ENCODE measurements at regions not wholly inside any gene's neighbourhood (a gene's known extent, or its start where the extent isn't known, plus 50 kb on each side); places are given as distances from the start of the nearest gene placed in this dataset.
"Not testable (repeated sequence)": the region's sequence is repeated elsewhere in the genome, so short reads cannot be mapped to it uniquely, and the experiment has no call there.

DNA sequence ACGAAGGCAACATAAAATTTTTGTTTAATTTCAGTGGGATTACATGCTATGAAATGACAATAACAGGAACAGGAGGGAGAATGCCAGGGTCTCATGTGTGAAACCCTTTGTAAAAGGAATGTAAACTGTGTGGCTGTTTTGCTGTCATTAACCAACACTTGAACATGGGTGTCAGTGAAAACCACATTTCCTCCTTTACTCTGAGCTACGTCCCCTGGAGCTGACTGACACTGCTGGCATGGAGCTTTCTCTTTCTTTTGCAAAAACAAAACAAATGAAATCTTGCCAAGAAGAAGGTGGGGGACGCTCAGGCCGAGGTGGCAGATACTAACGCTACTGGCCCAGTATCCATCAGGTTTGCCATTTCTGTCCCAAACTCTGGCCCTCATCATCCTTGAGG lies 121.4 kb downstream of the DMRT2 start:
- no peak overlapping the region for H3K27ac Mint-ChIP-seq
- ATAC-seq, result no peak

GRCh38 chr9:1173211-1173610 lies 123.1 kb downstream of the DMRT2 start:
- Mint-ChIP-seq H3K27ac (no peak overlapping the region), H3K36me3 (ENCODE audit: low read depth) (no peaks in the 10 kb centered on the region), H3K4me1 (no peaks in the 10 kb centered on the region), H3K27me3 (no peaks in the 10 kb centered on the region), H3K4me3 (no peak overlapping the region)
- DNase-seq (no peak), ATAC-seq (no peak)
- no peaks in the 10 kb centered on the region for H3K9me3 ChIP-seq (ENCODE audit: control insufficient read depth, low read length, poor library complexity, severe bottlenecking)

More for the DNA sequence above, 121.4 kb downstream of the DMRT2 start:
- Mint-ChIP-seq H3K4me3 (no peak overlapping the region), H3K27me3 (no peaks in the 10 kb centered on the region), H3K36me3 (ENCODE audit: low read depth) (no peaks in the 10 kb centered on the region), H3K4me1 (no peaks in the 10 kb centered on the region)
- no peaks in the 10 kb centered on the region for H3K9me3 ChIP-seq (ENCODE audit: control insufficient read depth, low read length, poor library complexity, severe bottlenecking)
- no peak for DNase-seq

DNA sequence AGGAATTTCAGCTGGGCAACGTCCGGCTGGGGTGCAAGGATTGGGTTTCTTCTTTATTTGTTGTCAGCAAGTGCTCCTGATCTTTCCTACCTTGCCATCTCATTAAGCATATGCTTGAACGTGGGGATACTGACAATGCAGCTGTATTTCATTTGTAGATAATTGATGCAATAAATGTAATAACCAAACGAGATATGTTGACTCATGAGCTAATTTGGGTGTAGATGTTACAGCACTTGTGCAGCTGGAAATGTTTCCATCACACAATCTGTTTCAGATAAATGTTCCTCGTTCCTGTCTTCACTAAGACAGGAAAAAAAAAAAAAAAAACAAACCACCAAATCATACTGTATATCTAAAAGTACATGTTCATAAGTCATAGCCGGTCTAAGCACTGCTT lies 123.8 kb downstream of the DMRT2 start:
- Mint-ChIP-seq H3K27ac (no peak overlapping the region), H3K4me1 (no peaks in the 10 kb centered on the region), H3K4me3 (no peak overlapping the region), H3K27me3 (no peaks in the 10 kb centered on the region), H3K36me3 (ENCODE audit: low read depth) (no peaks in the 10 kb centered on the region)
- DNase-seq (no peak), ATAC-seq (no peak)
- no peaks in the 10 kb centered on the region for H3K9me3 ChIP-seq (ENCODE audit: control insufficient read depth, low read length, poor library complexity, severe bottlenecking)

- H3K9me3 ChIP-seq (ENCODE audit: control insufficient read depth, low read length, poor library complexity, severe bottlenecking), result no peaks in the 10 kb centered on the region
- Mint-ChIP-seq H3K4me1 (no peaks in the 10 kb centered on the region), H3K27me3 (no peaks in the 10 kb centered on the region), H3K4me3 (no peak overlapping the region), H3K27ac (no peak overlapping the region), H3K36me3 (ENCODE audit: low read depth) (no peaks in the 10 kb centered on the region)
- no peak for DNase-seq
- no peak for ATAC-seq
Measured at GRCh38 chr9:1179366-1179765, 129.2 kb downstream of the DMRT2 start.

DNA sequence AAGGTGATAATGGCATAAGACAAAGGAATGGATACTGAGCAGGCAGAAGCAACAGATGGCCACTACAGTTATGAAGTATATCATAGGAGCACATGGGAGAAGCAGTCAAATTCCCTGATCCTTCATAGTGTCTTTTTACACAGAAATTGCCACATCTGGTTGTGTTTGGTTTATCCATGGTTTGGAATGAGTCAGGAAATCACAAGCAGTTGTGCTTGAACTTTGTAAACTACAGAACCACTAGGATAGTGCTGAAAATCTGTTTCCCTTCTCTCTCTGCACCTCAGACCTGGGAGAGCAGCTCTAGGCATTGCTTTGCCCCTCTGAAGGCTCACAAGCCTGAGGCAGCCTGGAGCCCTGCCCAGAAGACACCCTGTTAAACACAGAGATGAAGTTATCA lies 134.0 kb downstream of the DMRT2 start:
- no peaks in the 10 kb centered on the region for H3K9me3 ChIP-seq (ENCODE audit: control insufficient read depth, low read length, poor library complexity, severe bottlenecking)
- no peak for DNase-seq
- Mint-ChIP-seq H3K27me3 (no peaks in the 10 kb centered on the region), H3K4me1 (no peaks in the 10 kb centered on the region), H3K27ac (no peak overlapping the region), H3K4me3 (no peak overlapping the region), H3K36me3 (ENCODE audit: low read depth) (no peaks in the 10 kb centered on the region)
- ATAC-seq, result no peak

DNA sequence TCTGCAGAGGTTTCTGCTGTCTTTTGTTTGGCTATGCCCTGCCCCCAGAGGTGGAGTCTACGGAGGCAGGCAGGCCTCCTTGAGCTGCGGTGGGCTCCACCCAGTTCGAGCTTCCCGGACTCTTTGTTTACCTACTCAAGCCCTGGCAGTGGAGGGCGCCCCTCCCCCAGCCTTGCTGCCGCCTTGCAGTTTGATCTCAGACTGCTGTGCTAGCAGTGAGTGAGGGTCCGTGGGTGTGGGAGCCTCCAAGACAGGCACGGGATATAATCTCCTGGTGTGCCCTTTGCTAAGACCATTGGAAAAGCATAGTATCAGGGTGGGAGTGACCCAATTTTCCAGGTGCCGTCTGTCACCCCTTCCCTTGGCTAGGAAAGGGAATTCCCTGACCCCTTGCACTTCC lies 137.0 kb downstream of the DMRT2 start:
- DNase-seq; H3K4me1 Mint-ChIP-seq; ATAC-seq; H3K9me3 ChIP-seq (ENCODE audit: control insufficient read depth, low read length, poor library complexity, severe bottlenecking); H3K36me3 Mint-ChIP-seq (ENCODE audit: low read depth); H3K27ac Mint-ChIP-seq; H3K4me3 Mint-ChIP-seq; H3K27me3 Mint-ChIP-seq: not testable (repeated sequence)

DNA sequence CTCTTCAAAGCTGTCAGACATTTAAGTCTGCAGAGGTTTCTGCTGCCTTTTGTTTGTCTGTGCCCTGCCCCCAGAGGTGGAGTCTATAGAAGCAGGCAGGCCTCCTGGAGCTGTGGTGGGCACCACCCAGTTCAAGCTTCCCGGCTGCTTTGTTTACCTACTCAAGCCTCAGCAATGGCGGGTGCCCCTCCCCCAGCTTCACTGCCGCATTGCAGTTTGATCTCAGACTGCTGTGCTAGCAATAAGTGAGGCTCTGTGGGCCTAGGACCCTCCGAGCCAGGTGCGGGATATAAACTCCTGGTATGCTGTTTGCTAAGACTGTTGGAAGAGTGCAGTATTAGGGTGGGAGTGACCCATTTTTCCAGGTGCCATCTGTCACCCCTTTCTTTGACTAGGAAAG lies 145.5 kb downstream of the DMRT2 start:
- not testable (repeated sequence) for DNase-seq; H3K27me3 Mint-ChIP-seq; H3K4me3 Mint-ChIP-seq; H3K27ac Mint-ChIP-seq; H3K36me3 Mint-ChIP-seq (ENCODE audit: low read depth); ATAC-seq; H3K9me3 ChIP-seq (ENCODE audit: control insufficient read depth, low read length, poor library complexity, severe bottlenecking); H3K4me1 Mint-ChIP-seq

DNA sequence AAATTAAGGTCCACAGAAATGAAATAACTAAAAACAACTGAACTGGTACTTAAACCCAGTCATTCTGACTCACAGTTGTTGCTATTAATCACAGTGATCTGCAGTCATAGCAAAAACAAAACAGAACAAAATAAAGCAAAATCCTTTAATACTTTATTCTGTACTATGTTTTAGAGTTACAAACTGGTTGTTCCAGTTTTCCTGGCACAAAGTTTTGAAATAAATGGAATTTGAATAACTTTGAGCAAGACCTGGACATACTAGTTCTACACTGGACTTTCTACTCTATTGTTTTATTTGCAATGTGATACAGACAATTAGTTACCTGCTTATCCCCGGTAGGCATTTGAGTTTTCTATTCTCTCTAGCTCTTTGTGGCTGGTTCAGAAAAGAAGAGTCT lies 147.9 kb downstream of the DMRT2 start:
- H3K9me3 ChIP-seq (ENCODE audit: control insufficient read depth, low read length, poor library complexity, severe bottlenecking), result no peaks in the 10 kb centered on the region
- H3K4me3 Mint-ChIP-seq, result no peak overlapping the region
- ATAC-seq (no peak), DNase-seq (no peak)
- H3K4me1 Mint-ChIP-seq, result no peaks in the 10 kb centered on the region
- H3K27me3 Mint-ChIP-seq, result peaks cover 4% of the 10 kb centered on the region
- H3K36me3 Mint-ChIP-seq (ENCODE audit: low read depth), result no peaks in the 10 kb centered on the region
- no peak overlapping the region for H3K27ac Mint-ChIP-seq

DNA sequence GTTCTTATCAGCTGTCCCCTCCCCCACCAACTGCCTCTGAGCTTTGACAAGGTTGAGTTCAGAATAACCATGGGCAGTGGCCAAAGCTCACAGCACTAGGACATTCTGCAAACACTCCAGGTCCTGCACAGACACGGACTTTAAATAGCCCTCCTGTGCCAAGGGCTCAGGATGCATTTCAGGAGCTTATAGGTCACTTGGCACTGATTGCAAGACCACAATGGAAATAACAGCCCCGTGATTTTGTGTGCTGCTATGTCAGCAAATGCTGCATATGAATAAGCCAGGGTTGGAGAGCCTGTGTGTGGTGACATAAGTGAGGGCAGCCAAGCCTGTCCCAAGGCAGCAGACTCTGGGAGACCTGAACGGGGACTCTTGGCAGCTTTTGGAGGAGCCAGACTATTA lies 150.7 kb downstream of the DMRT2 start:
- no peaks in the 10 kb centered on the region for H3K9me3 ChIP-seq (ENCODE audit: control insufficient read depth, low read length, poor library complexity, severe bottlenecking)
- Mint-ChIP-seq H3K4me3 (no peak overlapping the region), H3K36me3 (ENCODE audit: low read depth) (no peaks in the 10 kb centered on the region), H3K27ac (no peak overlapping the region), H3K4me1 (no peaks in the 10 kb centered on the region), H3K27me3 (peaks cover 4% of the 10 kb centered on the region)
- ATAC-seq (no peak), DNase-seq (no peak)

DNA sequence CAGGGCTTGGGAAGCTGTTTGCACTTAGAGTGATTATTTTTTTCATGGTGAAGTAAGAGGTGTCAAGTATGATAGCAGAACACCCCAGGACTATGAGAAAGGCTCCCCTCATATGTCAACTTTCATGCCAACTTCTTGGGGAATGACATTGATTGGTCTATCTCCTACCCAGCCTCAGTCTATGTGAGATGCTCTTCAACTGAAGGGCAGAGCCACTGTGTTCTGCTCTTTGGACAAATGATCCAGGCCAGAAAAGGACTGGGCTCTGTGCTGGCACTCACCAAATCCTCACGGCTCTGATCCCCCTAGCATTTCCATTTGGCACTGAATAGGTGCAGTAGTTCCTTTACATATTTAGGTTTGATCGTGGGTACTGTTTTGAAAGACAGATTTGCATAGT lies 151.1 kb downstream of the DMRT2 start:
- DNase-seq, result no peak
- Mint-ChIP-seq H3K4me3 (no peak overlapping the region), H3K36me3 (ENCODE audit: low read depth) (no peaks in the 10 kb centered on the region), H3K4me1 (no peaks in the 10 kb centered on the region), H3K27me3 (peaks cover 4% of the 10 kb centered on the region), H3K27ac (no peak overlapping the region)
- no peak for ATAC-seq
- H3K9me3 ChIP-seq (ENCODE audit: control insufficient read depth, low read length, poor library complexity, severe bottlenecking), result no peaks in the 10 kb centered on the region

GRCh38 chr9:1201901-1202300 lies 151.7 kb downstream of the DMRT2 start:
- DNase-seq, result no peak
- H3K27ac Mint-ChIP-seq, result no peak overlapping the region
- no peaks in the 10 kb centered on the region for H3K4me1 Mint-ChIP-seq
- peaks cover 4% of the 10 kb centered on the region for H3K27me3 Mint-ChIP-seq
- ATAC-seq, result no peak
- H3K9me3 ChIP-seq (ENCODE audit: control insufficient read depth, low read length, poor library complexity, severe bottlenecking), result no peaks in the 10 kb centered on the region
- H3K36me3 Mint-ChIP-seq (ENCODE audit: low read depth), result no peaks in the 10 kb centered on the region
- H3K4me3 Mint-ChIP-seq, result no peak overlapping the region

DNA sequence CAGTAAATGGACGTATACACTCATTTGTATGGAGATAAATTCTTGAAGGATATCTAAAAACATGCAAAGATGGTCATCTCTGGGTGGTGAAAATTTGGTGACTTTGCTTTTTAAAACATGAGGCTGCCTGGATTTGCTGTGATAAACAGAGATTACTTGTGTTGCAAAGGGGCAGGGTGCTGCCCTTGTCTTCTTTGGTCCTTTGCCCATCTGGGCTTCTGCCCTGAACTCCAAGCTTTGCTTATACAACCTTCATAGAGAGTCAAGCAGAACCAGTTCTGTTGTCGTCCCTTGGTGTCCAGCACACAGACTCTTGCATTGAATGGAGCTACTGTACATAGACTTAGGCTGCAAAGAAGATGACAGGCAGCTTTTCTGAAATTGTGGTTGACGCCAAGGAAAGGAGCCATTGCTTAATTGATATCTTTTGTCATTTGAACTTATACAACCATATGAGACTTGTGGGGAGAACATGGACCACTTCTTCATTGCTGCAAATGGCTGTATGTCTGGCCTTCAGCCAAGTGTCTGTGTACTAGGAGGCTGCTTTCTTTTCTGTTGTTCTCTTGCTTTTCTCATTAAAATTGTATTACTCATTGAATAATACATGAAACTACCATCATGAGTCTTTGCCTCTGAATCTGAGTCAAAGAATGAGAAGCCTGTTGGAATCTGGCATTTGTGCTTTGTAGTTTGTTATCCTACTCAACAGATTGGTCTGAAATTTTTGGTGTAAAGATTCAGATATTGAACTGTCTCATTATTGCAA lies 152.5 kb downstream of the DMRT2 start:
- Mint-ChIP-seq H3K27me3 (peaks cover 4% of the 10 kb centered on the region), H3K27ac (no peak overlapping the region), H3K4me3 (no peak overlapping the region), H3K4me1 (no peaks in the 10 kb centered on the region), H3K36me3 (ENCODE audit: low read depth) (no peaks in the 10 kb centered on the region)
- H3K9me3 ChIP-seq (ENCODE audit: control insufficient read depth, low read length, poor library complexity, severe bottlenecking), result no peaks in the 10 kb centered on the region
- no peak for ATAC-seq
- no peak for DNase-seq

DNA sequence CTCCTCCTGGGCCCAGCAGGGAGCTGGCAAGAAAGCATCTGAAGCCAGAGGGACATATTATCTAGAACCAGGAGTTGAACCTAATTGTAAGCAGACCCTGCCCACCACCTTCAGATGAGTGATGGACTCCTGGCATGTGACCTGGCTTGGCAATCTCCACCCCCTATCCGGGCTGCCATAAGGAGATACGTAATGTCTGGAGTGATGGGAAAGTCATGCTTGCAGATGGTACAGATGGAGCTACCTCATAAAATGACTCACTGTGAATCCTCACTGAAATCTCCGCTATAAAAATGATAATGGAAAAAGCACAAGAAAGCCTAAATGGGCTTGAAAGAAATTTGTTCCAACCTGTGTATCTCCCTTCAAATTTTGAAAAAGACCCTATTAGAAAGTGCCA lies 157.5 kb downstream of the DMRT2 start:
- H3K27ac Mint-ChIP-seq, result no peak overlapping the region
- ATAC-seq, result no peak

GRCh38 chr9:1208157-1208556 lies 158.0 kb downstream of the DMRT2 start:
- Mint-ChIP-seq H3K4me1 (no peaks in the 10 kb centered on the region), H3K27ac (no peak overlapping the region), H3K27me3 (no peaks in the 10 kb centered on the region), H3K4me3 (no peak overlapping the region), H3K36me3 (ENCODE audit: low read depth) (no peaks in the 10 kb centered on the region)
- no peak for ATAC-seq
- H3K9me3 ChIP-seq (ENCODE audit: control insufficient read depth, low read length, poor library complexity, severe bottlenecking), result no peaks in the 10 kb centered on the region
- no peak for DNase-seq

More for the DNA sequence above, 157.5 kb downstream of the DMRT2 start:
- no peaks in the 10 kb centered on the region for H3K27me3 Mint-ChIP-seq
- no peak for DNase-seq
- H3K4me3 Mint-ChIP-seq, result no peak overlapping the region
- H3K4me1 Mint-ChIP-seq, result no peaks in the 10 kb centered on the region
- no peaks in the 10 kb centered on the region for H3K36me3 Mint-ChIP-seq (ENCODE audit: low read depth)
- no peaks in the 10 kb centered on the region for H3K9me3 ChIP-seq (ENCODE audit: control insufficient read depth, low read length, poor library complexity, severe bottlenecking)
